ENCODE measurements at regions not wholly inside any gene's neighbourhood (a gene's known extent, or its start where the extent isn't known, plus 50 kb on each side); places are given as distances from the start of the nearest gene placed in this dataset.

DNA sequence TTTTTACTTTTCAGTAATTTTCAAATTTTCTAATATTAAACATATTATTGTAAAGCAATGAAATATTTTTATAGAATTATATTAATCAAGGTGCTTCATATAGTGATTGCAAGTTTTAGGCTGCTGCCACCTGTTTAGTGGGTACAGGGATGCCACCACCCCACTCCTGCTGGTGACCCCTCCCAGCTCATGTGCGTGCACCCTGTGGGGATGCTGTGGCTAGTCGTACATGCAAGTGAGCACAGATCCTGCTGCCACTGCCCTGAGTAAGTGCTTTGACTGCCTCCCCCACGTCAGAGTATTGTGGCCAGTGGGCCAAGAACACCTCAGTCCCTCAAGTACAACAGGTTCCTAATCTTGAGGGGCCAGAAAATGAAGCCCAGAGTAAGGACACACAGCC lies 320.1 kb upstream of the DDI1 start:
- no peak overlapping the region for H3K27ac Mint-ChIP-seq
- no peak overlapping the region for H3K4me3 Mint-ChIP-seq
- H3K36me3 Mint-ChIP-seq (ENCODE audit: low read depth): no peaks in the 10 kb centered on the region

DNA sequence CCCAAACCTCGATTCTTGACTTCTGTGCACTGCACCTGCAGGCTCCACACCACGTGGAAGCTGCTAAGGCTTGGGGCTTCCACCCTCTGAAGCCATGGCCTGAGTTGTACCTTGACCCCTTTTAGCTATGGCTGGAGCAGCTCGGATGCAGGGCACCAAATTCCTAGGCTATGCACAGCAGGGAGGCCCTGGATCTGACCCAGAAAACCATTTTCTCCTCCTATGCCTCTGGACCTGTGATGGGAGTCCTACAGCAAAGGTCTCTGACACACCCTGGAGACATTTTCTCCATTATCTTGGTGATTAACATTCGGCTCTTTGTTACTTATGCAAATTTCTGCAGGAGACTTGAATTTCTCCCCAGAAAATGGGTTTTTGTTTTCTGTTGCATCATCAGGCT lies 309.2 kb upstream of the DDI1 start:
- peaks cover 27% of the 10 kb centered on the region for H3K36me3 Mint-ChIP-seq (ENCODE audit: low read depth)
- H3K27me3 Mint-ChIP-seq (ENCODE audit: insufficient read depth): no peaks in the 10 kb centered on the region
- H3K4me3 Mint-ChIP-seq: no peak overlapping the region
- peaks cover 29% of the 10 kb centered on the region for H3K9me3 Mint-ChIP-seq
- TF ChIP-seq, protein P1, sequence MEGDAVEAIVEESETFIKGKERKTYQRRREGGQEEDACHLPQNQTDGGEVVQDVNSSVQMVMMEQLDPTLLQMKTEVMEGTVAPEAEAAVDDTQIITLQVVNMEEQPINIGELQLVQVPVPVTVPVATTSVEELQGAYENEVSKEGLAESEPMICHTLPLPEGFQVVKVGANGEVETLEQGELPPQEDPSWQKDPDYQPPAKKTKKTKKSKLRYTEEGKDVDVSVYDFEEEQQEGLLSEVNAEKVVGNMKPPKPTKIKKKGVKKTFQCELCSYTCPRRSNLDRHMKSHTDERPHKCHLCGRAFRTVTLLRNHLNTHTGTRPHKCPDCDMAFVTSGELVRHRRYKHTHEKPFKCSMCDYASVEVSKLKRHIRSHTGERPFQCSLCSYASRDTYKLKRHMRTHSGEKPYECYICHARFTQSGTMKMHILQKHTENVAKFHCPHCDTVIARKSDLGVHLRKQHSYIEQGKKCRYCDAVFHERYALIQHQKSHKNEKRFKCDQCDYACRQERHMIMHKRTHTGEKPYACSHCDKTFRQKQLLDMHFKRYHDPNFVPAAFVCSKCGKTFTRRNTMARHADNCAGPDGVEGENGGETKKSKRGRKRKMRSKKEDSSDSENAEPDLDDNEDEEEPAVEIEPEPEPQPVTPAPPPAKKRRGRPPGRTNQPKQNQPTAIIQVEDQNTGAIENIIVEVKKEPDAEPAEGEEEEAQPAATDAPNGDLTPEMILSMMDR (IDR thresholded peaks at IDR 0.05): no peak
- H3K27ac Mint-ChIP-seq: no peak overlapping the region
- DNase-seq: no peak
- peaks cover 11% of the 10 kb centered on the region for H3K4me1 Mint-ChIP-seq (ENCODE audit: low read depth)

More for the DNA sequence above, 320.1 kb upstream of the DDI1 start:
- no peaks in the 10 kb centered on the region for H3K27me3 Mint-ChIP-seq (ENCODE audit: insufficient read depth)
- TF ChIP-seq, protein P1 (IDR thresholded peaks at IDR 0.05): no peak
- no peak for DNase-seq
- H3K9me3 Mint-ChIP-seq: no peaks in the 10 kb centered on the region
- H3K4me1 Mint-ChIP-seq (ENCODE audit: low read depth): peaks cover 19% of the 10 kb centered on the region

DNA sequence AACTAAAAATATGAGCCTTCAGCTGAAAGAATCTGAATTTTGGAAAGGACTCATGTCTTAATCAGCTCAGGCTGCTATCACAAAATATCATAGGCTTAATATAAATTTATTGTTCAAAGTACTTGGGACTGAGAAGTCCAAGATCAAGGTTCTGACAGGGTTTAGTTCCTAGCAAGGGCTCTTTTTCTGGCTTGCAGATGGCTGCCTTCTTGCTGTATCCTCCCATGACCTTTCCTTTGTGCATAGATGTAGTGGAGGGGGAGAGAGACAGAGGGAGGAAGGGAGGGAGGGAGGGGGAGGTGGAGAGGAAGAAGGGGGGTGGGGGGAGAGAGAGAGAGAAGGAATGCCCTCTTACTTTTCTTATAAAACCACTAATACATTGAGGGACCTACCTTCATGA lies 306.8 kb upstream of the DDI1 start:
- Mint-ChIP-seq H3K27ac (no peak overlapping the region), H3K4me3 (no peak overlapping the region), H3K36me3 (ENCODE audit: low read depth) (peaks cover 26% of the 10 kb centered on the region), H3K9me3 (peaks cover 29% of the 10 kb centered on the region), H3K4me1 (ENCODE audit: low read depth) (peaks cover 11% of the 10 kb centered on the region), H3K27me3 (ENCODE audit: insufficient read depth) (no peaks in the 10 kb centered on the region)
- TF ChIP-seq, protein P1 (IDR thresholded peaks at IDR 0.05): no peak
- no peak for DNase-seq

DNA sequence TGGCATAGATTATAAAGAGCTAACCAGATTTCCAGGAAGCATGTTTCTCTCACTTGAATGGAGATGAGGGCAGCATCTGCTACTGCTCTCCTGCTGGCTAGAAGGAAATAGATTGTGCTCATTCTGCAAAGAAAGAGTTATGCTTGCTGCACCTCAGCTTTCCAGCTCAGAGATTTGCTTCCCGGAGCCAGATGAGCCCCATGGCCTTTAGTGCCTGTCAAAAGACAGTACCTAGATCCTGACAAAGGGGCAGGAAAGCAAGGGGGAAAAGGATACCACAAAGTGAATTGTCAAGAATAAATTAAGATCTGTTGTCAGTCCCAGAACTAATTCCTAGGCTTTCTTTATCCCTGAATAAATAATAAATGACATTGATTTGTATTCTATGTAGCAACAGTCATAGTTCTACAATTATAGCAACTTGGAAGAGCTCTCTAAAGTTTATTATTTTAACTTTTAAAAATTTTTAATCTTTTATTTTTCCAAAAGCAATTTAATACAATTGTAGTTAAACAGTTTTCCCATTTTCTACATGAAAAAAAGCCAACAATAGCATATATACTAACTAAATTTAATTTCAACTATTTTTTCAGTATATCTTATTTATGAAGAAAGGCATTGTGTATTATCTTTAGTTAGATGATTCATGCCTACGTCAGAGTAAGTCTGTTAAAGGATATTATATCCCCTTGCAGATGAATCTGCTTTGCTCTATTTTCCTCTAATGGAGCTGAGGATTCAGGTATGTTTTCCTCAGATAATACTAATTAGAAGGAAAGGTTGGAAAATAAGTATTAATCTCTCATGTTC lies 306.1 kb upstream of the DDI1 start:
- H3K4me3 Mint-ChIP-seq: no peak overlapping the region
- H3K27ac Mint-ChIP-seq: no peak overlapping the region
- DNase-seq: no peak

DNA sequence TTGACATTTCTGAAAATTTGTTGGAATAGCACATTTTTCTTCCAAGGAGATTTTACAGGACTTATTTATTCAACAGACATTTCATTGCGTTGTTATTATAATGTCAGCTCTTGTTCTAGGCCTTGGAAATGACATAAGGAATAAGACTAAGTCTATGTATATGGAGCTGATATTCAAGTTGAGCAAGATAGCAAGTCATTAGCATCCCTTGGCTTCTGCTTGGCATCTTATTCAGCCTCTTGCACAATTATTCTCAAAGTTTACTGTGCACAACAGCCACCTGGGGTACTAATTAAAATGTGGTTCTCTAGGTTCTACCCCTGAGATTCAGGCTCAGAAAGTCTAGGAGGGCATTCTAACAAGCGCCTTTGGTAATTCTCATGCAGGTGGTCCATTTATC lies 304.8 kb upstream of the DDI1 start:
- peaks cover 11% of the 10 kb centered on the region for H3K9me3 Mint-ChIP-seq
- DNase-seq: no peak
- H3K36me3 Mint-ChIP-seq (ENCODE audit: low read depth): peaks cover 8% of the 10 kb centered on the region
- no peaks in the 10 kb centered on the region for H3K27me3 Mint-ChIP-seq (ENCODE audit: insufficient read depth)
- no peak overlapping the region for H3K4me3 Mint-ChIP-seq
- TF ChIP-seq, protein P1 (IDR thresholded peaks at IDR 0.05): no peak
- H3K4me1 Mint-ChIP-seq (ENCODE audit: low read depth): peaks cover 23% of the 10 kb centered on the region
- no peak overlapping the region for H3K27ac Mint-ChIP-seq

More for the DNA sequence above, 306.1 kb upstream of the DDI1 start:
- peaks cover 16% of the 10 kb centered on the region for H3K4me1 Mint-ChIP-seq (ENCODE audit: low read depth)
- TF ChIP-seq, protein P1 (IDR thresholded peaks at IDR 0.05): no peak
- no peaks in the 10 kb centered on the region for H3K27me3 Mint-ChIP-seq (ENCODE audit: insufficient read depth)
- H3K36me3 Mint-ChIP-seq (ENCODE audit: low read depth): peaks cover 20% of the 10 kb centered on the region
- H3K9me3 Mint-ChIP-seq: peaks cover 22% of the 10 kb centered on the region

All from HFFc6 (cell line).